ENCODE measurements at regions not wholly inside any gene's neighbourhood (a gene's known extent, or its start where the extent isn't known, plus 50 kb on each side); places are given as distances from the start of the nearest gene placed in this dataset.

GRCh38 chr2:190762566-190762965, 113.7 kb downstream of the NAB1 start:
- TF ChIP-seq POLR2A (IDR thresholded peaks at IDR 0.05) (no peak), CTCF (IDR thresholded peaks at IDR 0.05) (no peak)

Data from breast epithelium (tissue), 3 donors.